HG02798 (cell line): ENCODE measurements at regions not wholly inside any gene's neighbourhood (a gene's known extent, or its start where the extent isn't known, plus 50 kb on each side); places are given as distances from the start of the nearest gene placed in this dataset.

Source experiments
- ATAC-seq: cut with Tn5 transposase; IDR thresholded peaks from one replicate; pipeline ENCODE4 v1.9.1; 2021; ENCODE audit warnings: mild to moderate bottlenecking; ENCODE audit not compliant: unreplicated experiment, poor library complexity

DNA sequence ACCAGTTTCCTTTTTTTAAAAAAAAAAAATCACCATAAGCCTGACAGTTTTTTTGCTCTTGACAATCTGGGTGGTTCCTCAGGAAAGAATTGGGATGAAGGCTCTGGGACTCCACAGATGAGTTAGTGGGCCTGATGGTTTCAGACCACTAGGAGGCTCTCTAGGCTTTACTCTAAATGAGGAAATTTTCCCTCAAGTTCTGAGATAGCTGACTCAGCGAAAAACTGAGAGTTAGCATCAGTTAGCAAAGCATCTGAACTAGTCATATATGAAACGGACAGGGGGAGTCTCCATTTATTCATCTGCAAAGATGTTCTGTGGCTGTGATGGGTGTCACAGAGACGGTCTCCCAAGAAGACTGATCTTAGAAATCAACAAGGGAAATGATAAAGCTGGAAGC is 314.3 kb upstream of the OR4E1 start:
- no peak for ATAC-seq

DNA sequence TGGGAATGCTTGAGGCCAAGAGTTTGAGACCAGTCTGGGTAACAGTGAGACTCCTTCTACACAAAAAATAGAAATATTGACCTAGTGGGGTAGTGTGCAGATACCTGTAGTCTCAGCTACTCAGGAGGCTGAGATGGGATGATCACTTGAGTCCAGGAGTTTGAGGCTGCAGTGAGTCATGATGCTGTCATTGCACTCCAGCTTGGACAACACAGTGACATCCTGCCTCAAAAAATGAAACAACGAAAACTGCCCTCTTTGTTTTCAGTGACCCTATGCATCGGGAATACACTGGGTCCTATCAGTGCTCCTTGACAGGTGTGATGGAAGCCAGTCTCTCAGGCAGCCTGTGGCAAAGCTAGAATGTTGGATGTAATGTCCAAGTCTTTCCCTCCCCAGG is 311.5 kb upstream of the OR4E1 start:
- ATAC-seq = no peak

DNA sequence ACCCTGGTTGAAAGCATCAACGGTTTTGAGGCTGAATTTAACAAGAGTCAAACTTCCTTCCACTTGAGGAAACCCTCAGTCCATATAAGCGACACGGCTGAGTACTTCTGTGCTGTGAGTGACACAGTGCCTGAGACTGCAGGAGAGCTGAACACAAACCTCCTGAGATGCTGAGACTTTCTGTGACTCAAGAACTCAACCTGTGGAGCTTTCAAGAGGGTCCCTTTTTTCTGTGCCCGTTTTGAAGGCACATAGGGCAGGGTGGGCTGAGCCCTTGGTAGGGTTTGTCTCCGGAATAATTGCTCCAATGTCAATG is 305.3 kb upstream of the OR4E1 start:
- ATAC-seq = no peak

- peak; percentile 64 for ATAC-seq
Observed at GRCh38 chr14:21978184-21978998, 304.8 kb upstream of the OR4E1 start.

GRCh38 chr14:21974741-21975140 is 301.1 kb upstream of the OR4E1 start:
- no peak for ATAC-seq

GRCh38 chr14:21965042-21965441 is 291.4 kb upstream of the OR4E1 start:
- no peak for ATAC-seq

- no peak for ATAC-seq
Observed at GRCh38 chr14:21964180-21964579, 290.6 kb upstream of the OR4E1 start.

GRCh38 chr14:21960636-21961035 is 287.0 kb upstream of the OR4E1 start:
- ATAC-seq = no peak

DNA sequence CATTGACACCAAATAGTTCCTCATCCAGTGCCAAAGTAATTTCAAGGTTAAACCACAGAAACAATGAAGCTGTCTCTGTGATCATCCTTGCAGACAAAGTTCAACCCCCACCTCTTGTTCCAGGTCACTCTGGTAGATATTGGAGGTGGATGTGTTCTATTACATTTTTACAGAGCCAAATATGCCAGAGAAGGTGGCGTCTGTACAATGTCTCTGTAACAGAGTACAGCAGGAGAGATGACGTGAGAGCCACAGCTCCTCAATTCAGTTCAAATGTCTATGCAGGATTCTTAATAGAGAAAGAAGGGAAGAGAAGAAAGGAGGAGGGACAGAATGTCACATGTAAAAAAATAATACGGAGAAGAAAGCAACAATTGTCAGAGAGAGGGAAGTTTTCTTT is 268.3 kb upstream of the OR4E1 start:
- no peak for ATAC-seq

- ATAC-seq = no peak
Observed at GRCh38 chr14:21940887-21941856, 267.6 kb upstream of the OR4E1 start.

GRCh38 chr14:21939836-21940235 is 266.2 kb upstream of the OR4E1 start:
- no peak for ATAC-seq

DNA sequence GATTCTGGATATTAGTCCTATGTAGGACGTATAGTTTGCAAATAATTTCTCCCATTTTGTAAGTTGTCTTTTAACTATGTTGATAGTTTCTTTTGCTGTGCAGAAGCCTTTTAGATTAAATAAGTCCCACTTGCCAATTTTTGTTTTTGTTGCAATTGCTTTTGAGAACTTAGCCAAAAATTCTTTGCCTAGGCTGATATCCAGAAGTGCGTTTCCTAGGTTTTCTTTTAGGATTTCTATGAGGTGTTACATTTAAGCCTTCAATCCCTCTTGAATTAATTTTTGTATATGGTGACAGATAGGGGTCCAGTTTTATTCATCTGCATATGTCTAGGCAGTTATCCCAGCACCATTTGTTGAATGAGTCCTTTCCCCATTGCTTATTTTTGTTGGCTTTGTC is 264.4 kb upstream of the OR4E1 start:
- no peak for ATAC-seq

DNA sequence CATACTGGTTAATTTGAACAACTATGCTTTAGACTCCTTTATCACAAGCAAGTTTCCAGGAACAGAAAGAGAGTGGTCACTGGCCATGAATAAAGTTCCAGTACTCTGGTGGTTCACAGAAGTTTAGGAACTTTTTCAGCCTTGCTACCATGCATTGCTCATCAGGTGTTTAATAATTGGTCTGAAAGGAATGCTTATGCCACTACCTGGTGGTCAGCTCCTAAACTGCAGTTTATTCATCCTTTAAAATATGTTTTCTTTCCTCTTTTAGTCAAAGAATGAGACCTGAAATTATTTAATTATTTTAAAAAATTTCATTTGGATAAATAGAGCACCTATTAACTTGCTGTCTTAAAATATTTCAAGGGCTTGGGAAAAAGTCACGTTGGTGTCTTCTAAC is 260.1 kb upstream of the OR4E1 start:
- ATAC-seq = no peak

GRCh38 chr14:21924479-21924878 is 250.9 kb upstream of the OR4E1 start:
- peak; percentile 81 for ATAC-seq

DNA sequence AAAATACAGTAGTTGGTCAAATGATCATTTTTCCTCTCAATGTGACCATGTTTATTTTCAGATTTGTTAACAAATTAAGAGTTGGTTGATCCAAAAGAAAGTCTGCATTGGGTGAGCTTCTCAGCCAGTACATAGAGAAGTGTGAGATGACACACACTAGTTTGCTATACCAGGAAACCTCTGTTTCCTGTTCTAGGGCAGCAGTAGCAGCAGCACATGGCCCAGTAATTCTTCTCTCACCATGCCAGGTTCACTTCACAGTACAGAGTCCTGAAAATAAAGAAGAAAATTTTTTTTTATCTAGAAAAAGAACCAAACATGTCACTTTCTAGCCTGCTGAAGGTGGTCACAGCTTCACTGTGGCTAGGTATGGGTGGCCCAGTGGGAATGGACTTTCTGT is 250.2 kb upstream of the OR4E1 start:
- ATAC-seq = no peak

GRCh38 chr14:21921453-21921852 is 247.8 kb upstream of the OR4E1 start:
- no peak for ATAC-seq

DNA sequence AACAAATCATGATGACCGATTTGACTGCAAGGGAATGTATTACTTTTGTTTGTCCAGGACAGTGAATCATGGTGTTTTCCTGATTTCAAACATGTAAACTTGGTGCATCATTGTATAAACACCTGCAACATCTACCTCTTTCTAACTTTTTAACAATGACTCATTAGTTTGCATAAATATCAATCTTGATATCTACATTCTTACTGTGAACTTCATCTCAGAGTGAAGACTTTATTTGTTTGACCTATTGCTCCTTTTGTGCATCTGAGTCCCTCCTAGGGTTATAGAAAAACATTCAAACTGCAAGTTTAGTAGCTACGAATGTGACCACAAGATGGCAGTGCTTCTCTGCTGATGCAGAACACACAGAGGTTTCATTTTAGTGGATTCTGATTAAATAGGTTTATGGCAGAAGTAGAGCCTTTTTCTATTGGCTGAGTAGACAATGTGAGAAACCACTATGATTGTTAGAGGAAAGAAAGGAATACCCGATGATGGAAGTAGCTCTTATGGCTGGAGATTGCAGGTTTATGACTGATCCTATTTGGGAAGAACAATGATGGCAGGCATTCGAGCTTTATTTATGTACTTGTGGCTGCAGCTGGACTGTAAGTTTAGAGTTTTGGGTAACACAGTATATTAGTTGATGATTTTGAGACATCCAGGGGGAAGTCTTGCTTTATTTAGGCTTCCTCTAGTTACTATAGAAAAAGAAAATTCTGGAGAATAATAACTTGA is 244.2 kb upstream of the OR4E1 start:
- peak; percentile 58 for ATAC-seq

GRCh38 chr14:21915826-21916225 is 242.2 kb upstream of the OR4E1 start:
- ATAC-seq = no peak

DNA sequence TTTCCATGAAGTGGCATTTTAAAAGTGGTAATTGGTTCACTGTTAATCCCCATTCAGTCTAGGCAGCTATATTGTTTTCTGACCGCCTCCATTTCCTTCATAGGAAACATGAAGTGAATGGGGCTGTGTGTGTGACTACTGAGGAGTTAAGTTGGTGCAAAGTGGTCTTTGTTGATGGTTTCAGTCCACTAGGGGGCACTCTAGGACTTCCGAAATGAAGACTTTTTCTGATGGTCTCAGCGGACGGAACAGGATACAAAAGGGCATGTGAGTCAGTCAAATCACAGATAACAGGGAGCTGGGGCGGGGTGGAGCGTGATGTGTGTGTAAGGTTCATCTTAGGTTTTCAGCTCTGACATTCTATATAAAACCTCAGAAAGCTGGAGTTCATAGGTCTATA is 240.1 kb upstream of the OR4E1 start:
- ATAC-seq = no peak

- ATAC-seq = no peak
Observed at GRCh38 chr14:21912367-21912766, 238.7 kb upstream of the OR4E1 start.

GRCh38 chr14:21911877-21912276 is 238.3 kb upstream of the OR4E1 start:
- no peak for ATAC-seq
